HG02623 (cell line): ENCODE measurements at regions not wholly inside any gene's neighbourhood (a gene's known extent, or its start where the extent isn't known, plus 50 kb on each side); places are given as distances from the start of the nearest gene placed in this dataset.
A peak's percentile ranks its signal among the peaks of the same experiment; 100 is the strongest.
"Not testable (repeated sequence)": the region's sequence is repeated elsewhere in the genome, so short reads cannot be mapped to it uniquely, and the experiment has no call there.

ENCODE experiments used
- ATAC-seq: cut with Tn5 transposase; IDR thresholded peaks from one replicate; pipeline ENCODE4 v1.9.1; 2021; ENCODE audit warnings: moderate library complexity; ENCODE audit not compliant: unreplicated experiment

GRCh38 chr5:101091902-101092301, 188.8 kb upstream of the ST8SIA4 start:
- no peak for ATAC-seq

- no peak for ATAC-seq
These were observed 181.3 kb upstream of the ST8SIA4 start for GRCh38 chr5:101084353-101084752.

GRCh38 chr5:101080462-101081240, 177.6 kb upstream of the ST8SIA4 start:
- no peak for ATAC-seq

GRCh38 chr5:101068298-101068697, 165.2 kb upstream of the ST8SIA4 start:
- ATAC-seq: no peak

- ATAC-seq: no peak
These were observed 164.3 kb upstream of the ST8SIA4 start for GRCh38 chr5:101067429-101067828.

GRCh38 chr5:101062902-101063301, 159.8 kb upstream of the ST8SIA4 start:
- no peak for ATAC-seq

DNA sequence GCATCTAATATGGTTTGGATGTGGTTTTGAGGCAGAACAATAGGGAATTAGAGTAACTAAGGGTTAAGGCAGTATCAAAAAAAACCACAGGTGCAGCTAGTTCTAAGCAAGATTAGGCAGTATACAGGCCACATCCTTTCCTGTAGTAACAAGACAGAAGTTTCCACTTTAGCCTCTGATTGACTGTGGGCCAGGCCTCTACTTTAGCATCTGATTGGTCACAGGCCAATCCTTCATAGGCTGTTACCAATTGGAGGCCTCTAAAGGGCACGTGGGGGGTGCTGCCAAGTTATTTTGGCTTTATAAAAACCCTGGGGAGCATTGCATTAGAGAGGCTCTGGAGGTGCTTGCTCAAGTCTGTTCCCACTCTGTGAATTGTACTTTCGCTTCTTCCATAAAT, 144.1 kb upstream of the ST8SIA4 start:
- ATAC-seq: peak; percentile 56

GRCh38 chr5:101045689-101046088, 142.6 kb upstream of the ST8SIA4 start:
- ATAC-seq: no peak

DNA sequence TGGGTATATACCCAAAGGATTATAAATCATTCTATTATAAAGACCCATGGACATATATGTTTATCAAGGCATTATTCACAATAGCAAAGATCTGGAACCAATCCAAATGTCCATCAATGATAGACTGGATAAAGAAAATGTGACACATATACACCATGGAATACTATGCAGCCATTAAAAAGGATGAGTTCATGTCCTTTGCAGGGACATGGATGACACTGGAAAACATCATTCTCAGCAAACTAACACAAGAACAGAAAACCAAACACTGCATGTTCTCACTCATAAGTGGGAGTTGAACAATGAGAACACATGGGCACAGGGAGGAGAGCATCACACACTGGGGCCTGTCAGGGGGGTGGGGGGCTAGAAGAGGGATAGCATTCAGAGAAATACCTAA, 136.9 kb upstream of the ST8SIA4 start:
- not testable (repeated sequence) for ATAC-seq

GRCh38 chr5:101036778-101037177, 133.7 kb upstream of the ST8SIA4 start:
- no peak for ATAC-seq

DNA sequence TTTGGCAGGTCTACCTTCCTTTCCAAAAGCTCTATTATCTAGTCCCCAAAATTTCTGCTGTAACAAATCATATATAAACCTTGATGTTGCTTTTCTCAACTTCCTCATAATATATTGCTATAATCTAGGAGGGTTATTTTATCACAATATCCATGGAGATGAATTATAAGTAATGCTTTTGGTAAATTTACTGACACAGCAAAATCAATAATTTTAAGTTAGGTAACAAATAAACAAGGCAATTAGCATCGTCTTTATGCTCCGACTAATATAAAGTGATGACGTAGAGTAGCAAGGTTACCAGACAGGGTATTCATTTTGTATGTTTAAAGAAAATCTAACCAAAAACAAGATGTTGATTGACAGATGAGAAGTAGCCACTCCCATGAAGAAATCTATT, 132.3 kb upstream of the ST8SIA4 start:
- no peak for ATAC-seq

- ATAC-seq: no peak
These were observed 121.2 kb upstream of the ST8SIA4 start for GRCh38 chr5:101024299-101024698.

GRCh38 chr5:101018299-101018698, 115.2 kb upstream of the ST8SIA4 start:
- no peak for ATAC-seq

- no peak for ATAC-seq
These were observed 109.8 kb upstream of the ST8SIA4 start for GRCh38 chr5:101012880-101013279.

GRCh38 chr5:101009758-101010519, 106.9 kb upstream of the ST8SIA4 start:
- peak; percentile 89 for ATAC-seq

GRCh38 chr5:100992354-100992753, 89.3 kb upstream of the ST8SIA4 start:
- ATAC-seq: no peak

GRCh38 chr5:100983601-100984000, 80.5 kb upstream of the ST8SIA4 start:
- ATAC-seq: not testable (repeated sequence)

GRCh38 chr5:100974082-100974481, 71.0 kb upstream of the ST8SIA4 start:
- no peak for ATAC-seq

DNA sequence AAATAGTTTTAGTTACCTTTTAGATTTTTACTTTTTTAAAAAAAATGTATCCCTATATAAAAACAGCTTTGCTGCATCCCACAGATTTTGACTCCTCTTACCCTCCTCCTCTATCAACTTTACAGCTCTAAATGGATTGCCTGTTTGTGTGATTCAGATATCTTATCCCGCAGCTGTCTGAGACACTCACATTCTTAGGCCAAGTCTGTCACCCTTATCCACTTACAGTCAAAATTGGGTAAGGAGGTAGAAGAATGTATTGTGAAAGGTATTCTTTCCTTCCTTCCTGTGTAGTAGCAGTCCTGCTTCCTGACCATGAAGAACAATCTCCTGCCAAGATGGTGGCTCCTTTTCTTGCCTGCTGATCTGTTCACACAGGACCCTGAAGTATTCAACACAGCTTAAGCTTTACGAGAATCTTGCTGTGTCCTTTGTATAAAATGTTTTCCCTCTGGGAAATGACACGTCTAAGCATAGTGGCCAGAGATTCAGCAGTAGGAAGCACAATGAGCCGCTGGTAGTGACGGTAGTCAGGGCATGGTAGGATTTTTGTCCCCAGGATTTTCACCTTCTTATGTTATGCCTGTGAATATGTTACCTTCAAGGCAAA, 67.7 kb upstream of the ST8SIA4 start:
- ATAC-seq: no peak

GRCh38 chr5:100965291-100965690, 62.2 kb upstream of the ST8SIA4 start:
- no peak for ATAC-seq
